Ramos (cell line): ENCODE measurements at regions not wholly inside any gene's neighbourhood (a gene's known extent, or its start where the extent isn't known, plus 50 kb on each side); places are given as distances from the start of the nearest gene placed in this dataset.

Experiments used
- in situ Hi-C: fragments of 300-500 bp; cut with MboI; formaldehyde crosslinking; loops from one replicate; pipeline ENCODE4 v1.14.3; 2022; ENCODE audit warnings: low sequenced_read_pairs; ENCODE audit not compliant: unreplicated experiment

GRCh38 chr7:53690411-53690810 lies 655.0 kb downstream of the POM121L12 start:
- in situ Hi-C loops = no loop called here

GRCh38 chr7:53697913-53698312 lies 662.5 kb downstream of the POM121L12 start:
- in situ Hi-C loops = no loop called here

- in situ Hi-C loops = no loop called here
These were observed 663.9 kb downstream of the POM121L12 start for GRCh38 chr7:53699215-53699837.

GRCh38 chr7:53719122-53719521 lies 683.7 kb downstream of the POM121L12 start:
- in situ Hi-C loops = no loop called here

- in situ Hi-C loops = no loop called here
These were observed 705.5 kb downstream of the POM121L12 start for GRCh38 chr7:53740971-53741370.

- in situ Hi-C loops = no loop called here
These were observed 708.4 kb downstream of the POM121L12 start for GRCh38 chr7:53743697-53744402.

GRCh38 chr7:53744403-53744760 lies 708.9 kb downstream of the POM121L12 start:
- in situ Hi-C loops = no loop called here

- in situ Hi-C loops = no loop called here
These were observed 721.5 kb downstream of the POM121L12 start for GRCh38 chr7:53756946-53757345.

- in situ Hi-C loops = no loop called here
These were observed 732.8 kb downstream of the POM121L12 start for GRCh38 chr7:53768186-53768585.

- in situ Hi-C loops = no loop called here
These were observed 736.3 kb downstream of the POM121L12 start for GRCh38 chr7:53771701-53772100.

- in situ Hi-C loops = no loop called here
These were observed 740.9 kb downstream of the POM121L12 start for GRCh38 chr7:53776323-53776722.

GRCh38 chr7:53789741-53790140 lies 752.4 kb upstream of the VSTM2A start:
- in situ Hi-C loops = no loop called here

GRCh38 chr7:53794816-53795215 lies 747.4 kb upstream of the VSTM2A start:
- in situ Hi-C loops = no loop called here

GRCh38 chr7:53800746-53801145 lies 741.4 kb upstream of the VSTM2A start:
- in situ Hi-C loops = no loop called here

- in situ Hi-C loops = no loop called here
These were observed 736.1 kb upstream of the VSTM2A start for GRCh38 chr7:53806119-53806518.

GRCh38 chr7:53811555-53812079 lies 730.6 kb upstream of the VSTM2A start:
- in situ Hi-C loops = no loop called here

- in situ Hi-C loops = no loop called here
These were observed 730.0 kb upstream of the VSTM2A start for GRCh38 chr7:53812135-53812534.

- in situ Hi-C loops = no loop called here
These were observed 706.9 kb upstream of the VSTM2A start for GRCh38 chr7:53835301-53835700.

GRCh38 chr7:53877688-53878087 lies 664.5 kb upstream of the VSTM2A start:
- in situ Hi-C loops = no loop called here

GRCh38 chr7:53900856-53901528 lies 641.2 kb upstream of the VSTM2A start:
- in situ Hi-C loops = no loop called here

- in situ Hi-C loops = no loop called here
These were observed 637.8 kb upstream of the VSTM2A start for GRCh38 chr7:53904355-53904754.
